ENCODE measurements at regions not wholly inside any gene's neighbourhood (a gene's known extent, or its start where the extent isn't known, plus 50 kb on each side); places are given as distances from the start of the nearest gene placed in this dataset.
"Not testable (repeated sequence)": the region's sequence is repeated elsewhere in the genome, so short reads cannot be mapped to it uniquely, and the experiment has no call there.

DNA sequence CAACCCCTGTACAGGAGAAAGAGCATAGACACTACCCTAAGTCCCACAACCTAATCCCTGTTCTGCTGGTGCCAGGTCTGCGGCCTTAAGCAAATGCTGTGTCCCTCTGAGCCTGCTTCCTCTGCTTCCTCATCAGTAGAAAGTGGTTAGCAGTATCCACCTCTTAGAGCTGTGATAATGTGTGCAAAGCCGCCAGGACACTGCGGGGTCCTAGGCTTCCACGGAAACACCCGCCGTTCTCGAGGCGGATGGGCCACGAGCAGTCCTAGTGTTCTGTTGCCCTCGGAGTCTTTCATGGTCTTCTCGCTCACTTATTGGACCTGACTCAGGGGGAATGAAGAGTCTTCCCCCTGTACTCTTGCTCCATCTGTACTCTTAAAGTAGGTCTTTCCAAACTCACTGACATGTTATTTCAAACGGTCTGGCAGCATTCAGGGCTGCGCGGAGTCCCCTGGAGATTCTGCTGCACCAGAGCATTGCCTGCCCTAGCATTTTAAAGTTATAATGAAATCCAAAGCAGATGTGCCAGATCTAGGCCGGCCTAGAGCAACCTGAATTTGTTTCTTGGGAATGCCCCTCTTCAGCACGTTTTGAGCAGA, 107.2 kb upstream of the ZNF236 start:
- DNase-seq: no peak

GRCh38 chr18:76713432-76713831, 108.9 kb upstream of the ZNF236 start:
- no peak for DNase-seq

DNA sequence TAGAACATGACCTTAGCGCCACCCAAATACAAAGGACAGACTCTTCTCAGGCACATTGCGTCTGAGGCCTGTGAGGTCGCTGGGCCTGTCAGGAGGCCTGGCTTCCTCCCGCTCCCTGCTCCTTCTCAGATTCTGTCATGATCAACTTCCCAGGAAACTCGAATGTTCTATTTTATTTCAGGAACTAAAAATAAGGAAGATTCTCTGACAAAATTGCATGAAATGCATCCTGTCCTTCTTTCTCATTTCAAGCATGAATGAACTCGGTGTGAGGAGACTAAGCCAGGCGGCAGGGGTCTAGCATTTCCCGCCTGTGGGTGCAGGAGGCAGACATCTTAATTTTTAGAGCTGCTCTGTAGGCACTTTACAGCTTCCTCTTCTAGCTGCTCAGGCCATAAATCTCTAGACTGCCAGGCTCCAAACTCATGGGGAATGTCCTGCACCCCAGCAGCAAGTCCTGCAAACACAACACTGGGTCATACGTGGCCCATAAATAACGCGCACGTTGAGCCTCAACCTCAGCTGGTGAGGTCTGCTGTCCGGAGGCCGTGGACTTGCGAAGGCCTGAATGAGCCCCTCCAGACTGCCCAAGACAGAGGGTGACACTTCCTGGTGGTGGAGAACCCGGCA, 109.7 kb upstream of the ZNF236 start:
- DNase-seq: no peak

DNA sequence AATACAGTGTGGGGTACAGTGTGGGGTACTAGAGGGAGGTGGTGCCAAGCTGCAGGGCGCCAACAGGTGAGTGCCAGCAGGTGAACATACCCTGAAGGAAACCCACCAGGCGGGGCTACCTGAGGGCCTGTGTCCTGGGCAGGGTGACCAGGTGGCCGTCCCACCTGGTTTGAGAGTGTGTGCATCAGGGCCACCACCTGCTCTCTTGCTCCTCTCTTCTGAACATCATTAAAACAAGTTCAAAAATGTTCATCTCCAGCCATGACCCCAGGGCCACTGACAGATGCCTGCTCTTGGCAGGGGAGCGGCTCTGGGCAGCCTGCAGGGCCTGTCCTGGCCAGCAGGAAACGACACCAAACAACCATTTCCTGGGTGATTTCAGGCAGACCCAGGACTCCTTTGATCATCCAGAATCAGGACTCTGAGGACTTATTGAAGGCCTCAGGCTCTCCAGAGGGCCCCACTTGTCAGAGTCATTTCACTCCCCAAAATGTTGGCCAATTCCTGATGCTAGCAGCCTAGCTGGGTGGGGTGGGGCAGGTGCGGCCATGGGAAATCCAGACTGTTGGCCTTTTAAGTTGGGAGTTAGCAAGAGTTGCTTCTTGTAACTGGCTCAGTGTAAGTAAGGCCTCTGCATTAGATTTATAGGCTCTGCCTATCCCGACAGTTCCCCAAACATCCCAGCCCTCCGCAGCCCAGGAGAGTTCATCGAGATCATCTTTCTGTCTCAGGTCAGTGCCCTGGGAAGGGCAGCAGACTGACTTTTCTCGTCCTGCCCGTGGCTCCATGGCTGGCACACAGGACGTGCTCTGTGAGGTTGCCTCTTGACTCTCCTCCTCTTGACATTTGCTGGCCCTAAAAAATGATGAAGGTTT, 111.5 kb upstream of the ZNF236 start:
- no peak for DNase-seq

DNA sequence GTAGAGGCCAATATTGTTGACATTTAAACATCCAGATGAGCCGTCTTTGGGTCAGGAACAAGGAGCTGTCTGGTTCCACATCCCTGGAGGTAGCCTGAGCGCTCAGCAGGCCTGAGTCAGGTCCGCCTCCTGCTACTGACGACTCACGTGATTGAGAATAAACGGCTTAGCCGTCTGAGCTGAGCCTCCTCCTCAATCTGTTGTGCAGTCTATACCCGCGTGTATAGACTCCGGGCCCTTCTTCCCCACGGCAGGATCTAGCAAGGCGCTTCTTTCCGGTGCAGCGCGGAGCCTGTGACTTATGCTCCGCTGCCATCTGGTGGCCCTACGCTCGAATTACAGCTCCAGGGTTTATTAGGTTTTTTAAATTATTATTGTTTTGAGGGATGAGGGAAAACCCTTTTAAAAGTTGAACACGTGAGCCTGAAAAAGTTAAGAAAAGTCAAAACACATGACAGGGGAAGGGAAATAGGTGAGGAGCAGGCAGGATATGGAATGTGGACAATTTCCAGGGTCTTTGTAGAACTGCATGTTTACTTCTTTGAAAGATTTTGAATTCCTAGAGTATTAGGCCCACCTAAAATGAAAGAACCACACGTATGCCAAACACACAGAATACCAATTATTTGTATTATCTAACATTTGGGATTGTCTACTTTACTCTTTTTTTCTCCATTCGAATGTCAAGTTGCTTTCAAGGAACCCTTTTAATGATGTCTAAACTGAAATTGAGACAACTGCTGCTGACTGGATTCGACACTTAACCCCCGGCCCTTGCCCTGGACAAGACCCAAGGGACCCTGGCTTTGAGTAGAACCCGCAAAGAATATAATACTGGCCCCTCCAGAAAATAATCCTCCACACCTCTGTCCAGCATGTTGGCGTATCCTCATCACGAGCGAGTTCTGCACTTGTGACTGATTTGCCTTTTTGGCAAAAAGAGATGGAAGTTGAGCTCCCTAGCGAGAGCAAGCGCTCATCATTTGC, 112.4 kb upstream of the ZNF236 start:
- peak in 1 of 2 experiments; percentile 11 for DNase-seq

- DNase-seq: no peak
Measured at GRCh38 chr18:76708722-76709353, 113.5 kb upstream of the ZNF236 start.

- DNase-seq: no peak
Measured at GRCh38 chr18:76708071-76708721, 114.2 kb upstream of the ZNF236 start.

DNA sequence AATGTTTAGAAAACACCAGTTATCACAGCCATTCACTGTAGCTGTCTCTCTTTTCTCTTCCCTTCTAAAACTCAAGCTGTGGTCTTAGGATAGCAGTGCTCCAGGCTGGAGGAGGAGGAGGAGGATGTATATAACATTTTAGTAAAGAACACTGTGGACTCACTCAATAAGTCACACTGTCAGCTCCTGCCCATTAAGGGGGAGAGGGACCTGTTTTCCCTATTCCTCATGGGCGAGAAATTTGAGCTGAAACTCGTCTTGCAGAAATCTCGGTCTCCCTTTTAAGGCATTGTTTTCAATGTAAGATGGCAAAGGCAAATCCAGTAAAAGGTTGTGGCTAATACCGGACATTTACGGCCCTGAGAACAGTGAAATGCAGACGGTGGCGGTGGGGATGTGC, 114.8 kb upstream of the ZNF236 start:
- DNase-seq: no peak

DNA sequence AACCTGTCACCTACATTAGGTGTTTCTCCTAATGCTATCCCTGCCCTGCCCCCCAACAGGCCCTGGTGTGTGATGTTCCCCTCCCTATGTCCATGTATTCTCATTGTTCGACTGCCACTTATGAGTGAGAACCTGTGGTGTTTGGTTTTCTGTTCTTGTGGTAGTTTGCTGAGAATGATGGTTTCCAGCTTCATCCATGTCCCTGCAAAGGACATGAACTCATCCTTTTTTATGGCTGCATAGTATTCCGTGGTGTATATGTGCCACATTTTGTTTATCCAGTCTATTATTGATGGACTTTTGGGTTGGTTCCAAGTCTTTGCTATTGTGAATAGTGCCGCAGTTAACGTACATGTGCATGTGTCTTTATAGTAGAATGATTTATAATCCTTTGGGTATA, 117.8 kb upstream of the ZNF236 start:
- not testable (repeated sequence) for DNase-seq

DNA sequence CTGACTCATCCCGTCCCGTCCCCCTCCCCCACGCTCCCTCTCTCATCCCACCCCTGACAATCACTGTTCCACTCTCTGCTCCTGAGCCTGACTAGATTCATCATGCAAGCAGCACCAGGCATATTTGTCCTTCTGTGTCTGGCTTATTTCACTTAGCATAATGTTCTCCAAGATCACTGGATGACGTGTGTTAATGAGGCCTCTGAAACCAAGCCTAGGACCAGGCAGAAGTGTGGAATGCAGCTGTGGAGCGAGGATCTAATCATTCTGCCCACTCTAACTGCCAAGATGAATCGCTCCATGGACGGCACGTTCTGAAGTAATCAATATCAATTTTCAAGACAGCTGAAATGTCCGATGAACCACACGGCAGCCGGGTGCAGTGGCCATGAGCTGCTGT, 122.4 kb upstream of the ZNF236 start:
- no peak for DNase-seq

DNA sequence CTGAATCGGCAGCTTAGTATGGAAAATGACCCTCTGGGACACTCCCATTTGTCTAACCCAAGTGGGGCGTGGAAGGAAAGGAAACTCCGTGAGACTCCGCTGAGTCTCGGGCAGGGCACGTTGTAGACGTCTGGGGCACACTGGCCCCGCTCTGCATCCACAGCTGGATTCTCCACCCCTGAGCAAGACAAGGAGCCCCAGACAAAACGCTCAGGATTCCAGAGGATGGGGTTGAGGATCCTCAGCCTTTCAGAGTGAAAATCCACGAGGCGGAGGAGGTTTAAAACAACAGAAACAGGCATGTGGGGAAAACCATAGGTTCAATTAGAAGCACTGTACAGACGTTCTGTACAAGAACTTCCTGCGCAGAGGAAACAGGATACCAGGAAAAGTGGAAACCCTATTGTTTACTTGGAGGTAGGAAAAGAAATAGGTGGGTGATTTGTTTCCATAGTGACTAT, 124.9 kb upstream of the ZNF236 start:
- DNase-seq: no peak

- no peak for DNase-seq
Measured at GRCh38 chr18:76691800-76692199, 130.6 kb upstream of the ZNF236 start.

DNA sequence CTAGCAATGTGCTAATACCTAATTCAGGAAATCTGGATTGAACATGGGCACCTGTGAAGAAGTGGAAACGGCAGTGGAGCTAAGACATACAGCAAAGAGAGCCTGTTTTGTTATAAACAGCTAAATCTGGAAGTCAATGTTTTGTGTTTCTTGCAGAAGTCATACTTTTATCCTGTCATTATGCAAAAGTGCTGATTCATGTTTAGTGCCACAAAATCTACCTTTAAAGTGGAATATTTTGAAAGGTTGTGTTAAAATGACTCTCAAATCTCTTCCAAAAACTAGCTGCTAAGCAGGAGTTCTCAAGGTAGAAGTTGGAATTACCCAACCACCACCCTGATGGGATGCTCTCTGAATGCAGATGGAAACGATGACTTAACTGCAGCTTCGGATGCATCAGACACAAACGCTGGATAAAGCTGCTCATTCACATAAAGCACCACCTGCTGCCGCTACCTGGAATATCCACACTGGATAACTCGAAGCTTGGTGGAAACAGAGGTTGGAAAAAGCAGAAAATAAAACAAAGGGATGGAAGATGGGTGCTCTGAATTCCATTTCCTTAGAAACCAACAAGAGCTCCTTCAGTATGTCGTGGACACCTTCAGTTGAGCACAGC, 132.6 kb upstream of the ZNF236 start:
- DNase-seq: no peak

DNA sequence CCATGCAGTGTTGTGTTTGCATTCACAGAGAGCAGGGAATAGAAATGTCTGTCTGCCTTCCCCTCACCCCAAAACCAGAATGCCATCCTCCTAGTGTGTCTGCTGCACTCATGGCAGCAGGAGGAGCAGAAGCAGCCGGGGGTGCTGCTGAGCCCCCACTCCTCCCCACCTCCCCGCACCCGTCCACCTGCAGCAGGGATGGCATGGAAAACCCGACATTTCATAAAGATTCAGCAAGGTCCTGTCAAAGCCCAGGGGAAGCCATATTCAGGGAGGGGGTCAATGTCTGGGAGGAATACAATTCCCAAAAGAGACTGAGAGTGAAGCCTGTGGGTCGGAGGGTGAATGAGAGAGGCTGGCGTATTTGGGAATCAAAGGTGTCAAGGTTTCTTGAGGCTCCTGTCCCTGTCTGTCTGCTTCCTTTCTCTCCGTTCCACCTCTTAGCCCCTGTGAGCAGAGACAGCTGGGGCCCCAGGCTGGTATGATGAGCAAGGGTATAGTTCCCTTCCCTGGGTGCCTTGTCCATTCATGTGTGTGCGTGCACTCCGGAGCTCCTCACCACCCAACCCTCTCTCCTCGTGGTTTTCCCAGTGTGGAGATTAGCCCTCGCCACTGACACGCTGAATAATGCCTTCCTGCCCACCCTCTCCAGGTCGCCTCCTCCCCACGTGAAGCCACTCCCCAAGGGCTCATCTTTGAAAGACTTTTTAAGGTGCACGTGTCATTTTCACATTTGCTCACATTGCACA, 133.5 kb upstream of the ZNF236 start:
- no peak for DNase-seq

GRCh38 chr18:76687304-76687962, 134.9 kb upstream of the ZNF236 start:
- DNase-seq: no peak

GRCh38 chr18:76686737-76687231, 135.6 kb upstream of the ZNF236 start:
- no peak for DNase-seq

GRCh38 chr18:76685860-76686259, 136.5 kb upstream of the ZNF236 start:
- DNase-seq: no peak

- no peak for DNase-seq
Measured at GRCh38 chr18:76685402-76685801, 137.0 kb upstream of the ZNF236 start.

DNA sequence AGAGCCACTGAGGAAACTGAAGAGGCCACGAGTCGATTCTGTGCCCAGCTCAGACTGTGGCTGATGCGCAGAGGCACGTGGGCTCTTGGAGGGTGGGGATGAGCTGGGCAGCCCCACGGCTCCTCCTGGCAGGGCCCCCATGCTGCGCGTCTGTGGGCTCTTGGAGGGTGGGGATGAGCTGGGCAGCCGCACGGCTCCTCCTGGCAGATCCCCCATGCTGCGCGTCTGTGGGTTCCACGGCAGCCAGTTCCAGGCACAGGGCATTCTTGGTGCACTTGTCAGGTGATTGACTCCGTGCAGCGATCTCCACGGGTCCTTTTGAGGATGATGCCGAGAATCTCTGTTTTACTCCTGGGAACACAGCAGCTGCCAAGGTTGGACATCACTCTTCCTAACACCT, 138.1 kb upstream of the ZNF236 start:
- no peak for DNase-seq

- peak in 1 of 2 experiments; percentile 15 for DNase-seq
Measured at GRCh38 chr18:76679945-76680344, 142.4 kb upstream of the ZNF236 start.

Measured in NCI-H187 (cell line).